GM04503 (cell line): ENCODE measurements at regions not wholly inside any gene's neighbourhood (a gene's known extent, or its start where the extent isn't known, plus 50 kb on each side); places are given as distances from the start of the nearest gene placed in this dataset.

Experiments
- DNase-seq: peaks from one replicate; pipeline ENCODE4 v3.0.0-alpha.2; 2012; ENCODE audit warnings: low read depth

- DNase-seq = peak; percentile 19
Observed at GRCh38 chr12:87157791-87158190, 871.4 kb downstream of the C12orf50 start.

- no peak for DNase-seq
Observed at GRCh38 chr12:87155621-87156020, 873.6 kb downstream of the C12orf50 start.

- no peak for DNase-seq
Observed at GRCh38 chr12:87152841-87153528, 876.2 kb downstream of the C12orf50 start.

- no peak for DNase-seq
Observed at GRCh38 chr12:87152075-87152474, 877.1 kb downstream of the C12orf50 start.

- DNase-seq = no peak
Observed at GRCh38 chr12:87150969-87151662, 878.1 kb downstream of the C12orf50 start.

- no peak for DNase-seq
Observed at GRCh38 chr12:87142342-87142741, 886.2 kb upstream of the MGAT4C start.

- no peak for DNase-seq
Observed at GRCh38 chr12:87141091-87141490, 884.9 kb upstream of the MGAT4C start.

- DNase-seq = no peak
Observed at GRCh38 chr12:87140262-87140661, 884.1 kb upstream of the MGAT4C start.

GRCh38 chr12:87137220-87137619, 881.0 kb upstream of the MGAT4C start:
- no peak for DNase-seq

GRCh38 chr12:87136330-87136976, 880.3 kb upstream of the MGAT4C start:
- DNase-seq = no peak

- no peak for DNase-seq
Observed at GRCh38 chr12:87127272-87127671, 871.1 kb upstream of the MGAT4C start.

- no peak for DNase-seq
Observed at GRCh38 chr12:87121896-87122295, 865.7 kb upstream of the MGAT4C start.

- DNase-seq = no peak
Observed at GRCh38 chr12:87120440-87120839, 864.2 kb upstream of the MGAT4C start.

GRCh38 chr12:87119713-87120112, 863.5 kb upstream of the MGAT4C start:
- no peak for DNase-seq

- DNase-seq = no peak
Observed at GRCh38 chr12:87117526-87117925, 861.3 kb upstream of the MGAT4C start.

- no peak for DNase-seq
Observed at GRCh38 chr12:87116780-87117179, 860.6 kb upstream of the MGAT4C start.

GRCh38 chr12:87112571-87113345, 856.6 kb upstream of the MGAT4C start:
- no peak for DNase-seq

GRCh38 chr12:87107766-87108165, 851.6 kb upstream of the MGAT4C start:
- DNase-seq = no peak

GRCh38 chr12:87107270-87107669, 851.1 kb upstream of the MGAT4C start:
- DNase-seq = no peak

GRCh38 chr12:87096082-87096585, 839.9 kb upstream of the MGAT4C start:
- DNase-seq = no peak

GRCh38 chr12:87094356-87094755, 838.2 kb upstream of the MGAT4C start:
- DNase-seq = no peak

GRCh38 chr12:87092421-87092820, 836.2 kb upstream of the MGAT4C start:
- no peak for DNase-seq
